Daoy (cell line): ENCODE measurements at regions not wholly inside any gene's neighbourhood (a gene's known extent, or its start where the extent isn't known, plus 50 kb on each side); places are given as distances from the start of the nearest gene placed in this dataset.
"Not testable (repeated sequence)": the region's sequence is repeated elsewhere in the genome, so short reads cannot be mapped to it uniquely, and the experiment has no call there.

ENCODE experiments used
- DNase-seq: peaks from one replicate; pipeline ENCODE4 v3.0.0-alpha.2; 2015; ENCODE audit warnings: low read depth

DNA sequence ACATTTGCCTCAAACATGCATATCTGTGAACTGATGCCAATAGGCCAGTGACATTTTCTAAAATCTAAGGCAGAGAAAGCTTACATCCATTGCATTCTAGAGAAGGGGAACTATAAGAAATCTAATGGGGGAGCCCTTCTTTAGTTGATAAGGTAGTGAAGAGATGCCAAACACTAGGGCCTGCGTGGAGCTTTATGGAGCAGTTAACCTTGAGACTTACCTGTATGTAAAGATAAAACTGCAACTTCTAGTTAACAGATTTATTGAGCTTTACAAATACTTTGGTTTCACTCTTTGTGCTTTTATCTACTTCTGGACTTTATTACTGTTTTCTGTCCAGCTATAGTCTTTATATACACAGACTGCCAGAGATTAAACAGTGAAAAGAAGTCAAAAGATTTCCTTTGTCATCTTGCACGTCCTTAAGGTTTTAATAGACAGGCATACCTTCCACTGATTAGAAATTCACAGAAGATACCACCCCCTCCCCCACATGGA is 457.6 kb downstream of the KLF12 start:
- DNase-seq, result no peak

DNA sequence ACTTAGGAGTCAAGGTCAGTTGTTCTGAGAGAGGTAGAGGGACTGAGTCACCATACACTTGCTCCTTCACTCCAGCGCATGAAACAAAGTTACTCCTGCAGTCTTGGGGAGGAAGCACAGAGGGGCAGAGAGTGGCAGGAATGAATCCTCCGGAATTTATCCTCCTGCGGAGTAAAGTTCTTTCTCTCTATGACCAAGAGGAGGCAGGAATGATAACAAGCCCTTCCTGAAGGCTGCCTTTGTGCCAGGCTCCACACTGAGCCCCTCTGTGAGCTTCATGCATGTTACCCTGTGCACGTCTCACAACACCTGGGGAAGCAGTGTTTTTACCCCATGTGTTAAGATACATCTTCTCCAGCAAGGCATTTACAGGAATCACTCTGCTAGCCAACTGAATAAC is 458.4 kb downstream of the KLF12 start:
- no peak for DNase-seq

DNA sequence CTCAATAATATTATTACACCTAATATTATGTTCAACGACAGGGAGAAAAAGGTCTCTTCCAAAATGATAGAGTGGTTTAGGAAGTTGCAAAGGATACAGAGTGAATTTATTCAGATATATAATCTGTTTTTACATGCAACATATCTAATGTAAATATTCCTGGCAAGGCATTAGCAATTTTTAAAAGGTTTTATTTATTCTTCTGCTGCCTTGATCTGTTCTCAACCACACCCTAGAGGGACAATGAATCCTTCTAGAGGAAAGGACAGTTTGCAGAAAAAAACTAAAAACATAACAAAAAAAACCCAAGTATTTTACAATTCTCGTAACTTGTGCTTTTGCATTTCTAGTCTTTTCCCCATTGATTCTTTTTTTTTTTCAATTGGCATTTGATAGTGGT is 459.6 kb downstream of the KLF12 start:
- no peak for DNase-seq

DNA sequence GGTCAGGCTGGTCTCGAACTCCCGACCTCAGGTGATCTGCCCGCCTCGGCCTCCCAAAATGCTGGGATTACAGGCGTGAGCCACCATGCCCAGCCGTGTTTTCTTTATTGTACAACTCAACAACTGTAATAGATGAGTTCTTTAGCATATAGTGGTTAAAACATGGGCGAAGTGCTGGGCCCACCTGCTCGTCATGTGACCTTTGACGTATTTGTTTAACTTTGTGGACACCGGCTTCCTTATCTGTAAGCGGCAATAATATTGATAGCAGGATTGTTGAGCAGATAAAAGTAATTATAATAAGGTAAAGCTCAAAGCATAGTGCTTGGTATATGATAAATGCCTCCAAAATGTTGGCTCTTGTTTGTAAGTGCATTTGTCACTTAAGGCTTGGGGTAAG is 460.3 kb downstream of the KLF12 start:
- DNase-seq, result no peak

DNA sequence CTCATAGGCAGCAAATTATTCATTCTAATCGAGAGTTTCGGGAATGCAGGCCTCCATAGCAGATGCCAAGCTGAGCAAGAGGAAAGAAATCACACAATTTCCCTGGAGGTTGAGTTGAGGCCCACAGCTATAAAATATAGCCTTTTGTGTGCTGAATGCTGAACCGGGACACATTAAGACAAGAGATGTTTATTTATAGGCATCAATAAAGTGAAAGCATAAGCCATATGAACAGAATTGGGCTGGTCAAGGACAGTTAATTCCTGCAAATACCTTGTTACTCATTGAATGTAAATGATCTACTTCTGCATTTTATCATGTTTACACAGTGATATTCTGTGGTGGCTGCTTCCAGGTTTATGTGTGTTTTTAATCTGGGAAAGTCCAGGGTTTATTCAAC is 461.7 kb downstream of the KLF12 start:
- no peak for DNase-seq

DNA sequence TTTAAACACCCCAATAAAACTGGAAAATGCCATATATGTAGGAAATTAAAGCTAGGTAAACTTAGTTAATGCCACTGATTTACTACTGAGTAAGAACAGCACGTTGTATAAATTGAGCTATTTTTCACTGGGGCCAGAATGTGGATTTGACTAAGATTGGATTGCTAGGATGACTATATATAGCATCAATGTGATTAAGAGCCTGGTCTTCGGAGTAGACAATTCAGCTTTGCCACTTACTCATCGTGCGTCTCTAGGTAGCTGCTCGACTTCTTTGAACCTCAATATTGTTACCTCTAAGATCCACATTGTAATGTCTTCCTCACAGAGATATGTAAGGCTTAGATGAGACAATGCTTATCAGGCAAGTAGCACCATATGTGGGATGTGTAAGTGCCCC is 462.5 kb downstream of the KLF12 start:
- DNase-seq, result no peak

DNA sequence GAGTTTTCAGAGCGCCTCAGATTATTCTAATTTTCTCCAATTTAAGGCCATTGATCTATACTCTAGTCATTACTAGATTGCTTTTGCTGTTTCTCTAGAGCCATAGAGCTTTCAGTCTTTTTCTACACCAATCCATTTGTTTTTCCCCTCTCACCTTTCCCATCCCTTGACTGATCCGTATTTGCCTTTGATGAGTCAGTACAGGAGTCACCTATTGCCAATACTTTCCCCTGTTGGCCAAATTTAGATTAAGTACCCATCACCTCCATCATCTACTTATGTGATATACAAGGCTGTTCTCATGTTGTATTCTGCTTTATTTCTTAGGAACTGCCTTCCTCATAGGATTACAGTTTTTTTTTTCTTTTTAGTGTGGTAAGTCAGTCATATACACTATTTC is 463.2 kb downstream of the KLF12 start:
- no peak for DNase-seq

DNA sequence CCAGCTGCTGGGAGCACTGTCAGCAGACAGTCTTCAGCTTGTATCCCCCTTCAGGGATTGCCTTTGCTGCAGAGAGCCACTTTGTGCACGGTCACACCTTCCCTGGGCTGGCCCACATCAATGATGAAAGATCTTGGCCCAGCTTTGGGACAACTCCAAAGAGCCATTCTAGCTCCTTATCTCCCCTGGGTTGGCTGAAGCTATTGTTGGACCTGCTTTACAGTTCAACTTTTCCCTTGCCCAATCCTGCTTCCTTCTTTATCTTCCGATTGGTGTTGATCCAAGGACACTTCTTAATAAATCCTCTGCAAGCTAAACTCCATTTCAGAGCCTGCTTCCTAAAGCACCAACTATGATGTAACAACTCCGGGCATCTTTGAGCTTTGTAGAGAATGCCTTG is 466.4 kb downstream of the KLF12 start:
- DNase-seq, result no peak

DNA sequence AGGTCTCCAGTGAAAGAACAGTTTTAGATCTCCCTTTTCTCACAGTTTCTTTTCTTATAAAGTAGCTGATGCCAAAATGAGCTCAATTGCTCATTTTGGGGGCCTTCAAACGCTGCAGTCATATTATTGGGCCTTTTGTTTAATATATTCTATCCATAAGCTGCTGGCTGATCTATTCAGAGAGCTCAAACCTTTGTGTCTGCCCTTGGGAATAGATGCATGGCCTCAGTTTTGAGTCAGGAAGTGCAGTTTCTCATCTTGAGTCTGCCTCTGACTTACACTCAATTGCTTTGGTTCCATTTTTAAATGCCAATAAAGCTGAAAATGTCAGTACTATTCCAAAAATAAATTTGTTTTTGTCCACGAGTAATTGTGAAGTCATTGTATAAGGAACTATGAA is 468.9 kb downstream of the KLF12 start:
- DNase-seq, result no peak

DNA sequence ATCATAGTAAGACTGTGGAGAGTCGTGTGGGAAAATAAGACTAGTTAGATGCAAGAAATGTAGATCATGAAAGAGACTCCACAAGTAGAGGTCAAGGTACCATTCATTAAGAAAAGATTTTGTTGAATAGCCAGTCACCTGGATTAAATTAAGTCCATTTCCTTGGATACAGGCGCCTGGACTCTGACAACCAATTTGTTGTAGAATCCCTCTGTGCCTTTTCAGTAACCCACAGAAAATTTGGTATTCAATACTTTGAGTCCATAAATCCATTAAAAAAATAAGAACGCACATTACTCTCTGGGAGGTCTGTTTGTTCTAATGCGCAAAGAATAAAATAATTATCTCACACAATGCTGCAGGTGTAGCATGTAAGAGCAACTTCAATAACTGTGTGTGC is 469.4 kb downstream of the KLF12 start:
- no peak for DNase-seq

DNA sequence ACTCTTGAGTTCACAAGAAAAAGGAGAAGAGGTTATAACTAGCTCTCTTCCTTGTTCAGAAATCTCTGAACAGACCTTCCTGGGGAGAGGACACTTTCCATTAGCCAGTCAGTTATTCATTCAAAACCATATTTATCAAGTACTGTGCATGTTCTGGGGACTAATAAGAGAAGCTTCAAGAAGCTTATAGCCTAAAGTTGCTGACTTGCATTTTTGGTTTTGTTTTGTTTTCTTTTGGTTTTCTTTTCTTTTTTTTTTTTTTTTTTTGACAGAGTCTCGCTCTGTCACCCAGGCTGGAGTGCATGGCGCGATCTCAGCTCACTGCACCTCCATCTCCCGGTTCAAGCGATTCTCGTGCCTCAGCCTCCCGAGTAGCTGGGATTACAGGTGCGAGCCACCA is 471.4 kb downstream of the KLF12 start:
- no peak for DNase-seq

DNA sequence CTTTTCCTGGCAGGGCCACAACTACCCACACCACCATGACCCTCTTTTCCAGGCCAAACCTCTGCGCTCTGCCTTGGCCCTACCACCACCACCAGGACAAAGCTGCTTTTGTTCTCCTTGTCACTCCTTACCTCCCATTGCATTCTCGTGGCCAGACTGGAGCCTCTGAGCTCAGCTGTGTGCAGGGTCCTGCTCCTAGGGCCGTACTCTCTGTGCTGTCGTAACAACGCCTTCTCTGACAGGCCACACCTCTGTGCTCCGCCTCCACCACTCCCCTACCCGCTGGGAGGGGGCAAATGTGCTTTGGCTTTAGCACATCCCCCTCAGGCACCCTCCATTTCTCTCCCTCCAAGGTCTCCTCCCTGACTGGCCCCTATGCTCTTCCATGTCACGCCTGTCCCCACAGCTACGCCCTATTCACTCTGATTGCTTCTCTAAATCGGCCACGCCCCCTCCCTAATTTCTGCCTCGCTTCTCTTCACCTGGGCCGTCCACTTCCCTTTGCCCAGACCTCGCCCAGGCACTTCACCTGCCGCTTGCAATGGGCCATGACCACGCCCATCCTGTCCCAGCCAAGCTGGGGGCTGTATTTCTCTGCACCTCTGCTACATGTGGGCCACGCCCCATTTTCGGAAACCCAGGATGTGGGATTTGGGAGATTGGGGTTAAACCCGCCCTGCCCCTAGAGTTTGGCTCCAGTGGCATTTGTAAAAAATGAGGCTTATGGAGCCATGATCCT is 472.3 kb downstream of the KLF12 start:
- no peak for DNase-seq

DNA sequence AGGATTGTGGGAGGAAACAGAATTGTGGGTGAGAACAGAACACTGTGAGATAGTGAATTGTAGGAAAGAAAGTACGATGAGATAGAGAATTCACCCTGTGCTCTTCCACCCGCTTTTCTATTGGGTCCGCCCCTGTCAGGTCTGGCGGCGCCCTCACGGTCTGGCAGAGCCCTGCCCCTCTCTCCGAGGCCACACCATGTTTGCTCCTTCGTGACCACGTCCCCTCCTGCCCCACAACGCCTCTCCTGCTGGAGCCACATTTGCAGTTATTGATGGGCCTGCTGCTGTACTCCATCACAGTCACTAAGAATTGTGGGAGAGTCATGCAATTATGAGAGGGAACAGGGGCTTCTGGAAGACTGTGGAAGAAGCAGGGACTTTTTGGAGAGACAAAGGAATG is 473.1 kb downstream of the KLF12 start:
- DNase-seq, result no peak

DNA sequence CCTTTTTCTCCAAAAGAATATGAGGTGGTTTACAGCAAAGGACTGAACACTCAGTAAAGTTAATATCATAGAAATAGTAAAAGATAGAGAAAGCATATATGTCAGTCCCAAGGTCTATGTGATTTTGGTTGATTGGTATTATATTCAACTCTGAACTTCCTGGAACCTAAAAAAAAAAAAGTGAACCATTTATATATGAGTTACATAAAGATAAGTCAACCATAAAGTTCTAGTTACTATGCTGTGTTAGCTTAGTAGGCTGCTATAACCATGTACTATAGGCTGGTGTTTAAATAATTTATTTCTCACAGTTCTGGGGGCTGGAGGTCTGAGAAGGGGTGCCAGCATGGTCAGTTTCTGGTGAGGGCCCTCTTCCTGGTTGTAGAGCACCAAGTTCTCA is 475.6 kb downstream of the KLF12 start:
- no peak for DNase-seq

DNA sequence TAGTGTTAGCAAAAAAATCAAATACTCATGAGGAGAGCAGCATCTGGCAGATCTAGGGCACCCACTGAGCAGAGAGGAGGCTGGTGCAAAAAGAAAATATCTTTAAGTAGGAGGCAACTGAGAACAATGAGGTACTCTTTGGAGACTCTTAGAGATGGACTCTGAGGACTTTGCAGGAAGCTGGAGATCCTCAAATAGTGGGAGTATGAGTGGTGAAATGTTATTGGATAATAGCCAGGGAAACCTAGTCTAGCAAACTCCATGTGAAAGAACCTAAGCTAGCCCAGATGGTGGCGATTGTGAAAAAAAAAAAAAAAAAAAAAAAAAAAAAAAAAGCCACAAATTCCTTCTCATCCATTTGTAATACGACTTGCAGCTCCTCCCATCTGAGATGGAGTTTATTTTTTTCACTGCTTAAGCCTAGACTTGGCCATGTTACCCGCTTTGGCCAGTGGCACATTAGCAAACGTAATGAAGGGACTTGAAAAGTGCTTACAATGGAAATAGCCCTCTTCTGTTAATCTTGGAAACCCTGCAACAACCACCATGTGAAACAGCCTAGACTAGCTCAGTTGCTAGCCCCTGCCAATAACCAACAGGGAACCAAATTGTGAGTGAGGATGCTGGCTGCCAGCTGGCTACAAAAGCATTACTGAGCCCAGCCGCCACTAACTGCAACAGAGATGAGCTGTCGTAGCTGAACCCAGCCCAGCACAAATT is 476.2 kb downstream of the KLF12 start:
- DNase-seq, result no peak

DNA sequence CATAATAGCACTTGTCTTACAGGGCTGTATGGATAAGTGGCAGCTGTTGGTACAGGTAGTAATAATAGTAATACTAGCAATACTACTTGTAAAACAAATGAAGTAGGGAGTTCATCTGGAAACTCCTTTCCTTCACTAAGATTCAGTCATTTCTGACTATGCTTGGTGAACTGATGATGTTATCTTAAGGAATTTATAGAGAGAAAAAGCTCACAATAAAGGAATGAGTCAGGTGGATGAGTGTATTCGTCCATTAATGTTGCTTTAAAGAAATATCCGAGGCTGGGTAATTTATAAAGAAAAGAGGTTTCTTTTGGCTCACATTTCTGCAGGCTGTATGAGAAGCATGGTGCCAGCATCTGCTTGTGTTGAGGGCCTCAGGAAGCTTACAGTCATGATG is 477.3 kb downstream of the KLF12 start:
- DNase-seq, result no peak

DNA sequence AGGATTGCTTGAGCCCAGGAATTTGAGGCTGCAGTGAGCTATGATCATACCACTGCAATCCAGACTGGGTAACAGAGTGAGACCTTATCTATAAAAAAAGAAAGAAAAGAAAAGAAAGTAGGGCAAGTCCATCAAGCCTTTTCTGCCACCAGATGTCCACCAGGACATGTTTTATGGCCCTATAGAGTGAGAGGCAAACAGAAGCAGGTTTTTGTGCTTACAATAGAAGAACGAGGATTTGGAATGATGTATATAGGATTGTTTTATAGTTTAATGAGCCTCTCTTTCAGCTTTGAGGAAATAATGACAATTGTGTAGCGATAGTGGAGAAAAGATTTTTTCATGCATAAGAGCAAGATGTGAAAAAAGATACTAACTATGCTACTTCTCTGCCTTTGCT is 480.5 kb downstream of the KLF12 start:
- no peak for DNase-seq

DNA sequence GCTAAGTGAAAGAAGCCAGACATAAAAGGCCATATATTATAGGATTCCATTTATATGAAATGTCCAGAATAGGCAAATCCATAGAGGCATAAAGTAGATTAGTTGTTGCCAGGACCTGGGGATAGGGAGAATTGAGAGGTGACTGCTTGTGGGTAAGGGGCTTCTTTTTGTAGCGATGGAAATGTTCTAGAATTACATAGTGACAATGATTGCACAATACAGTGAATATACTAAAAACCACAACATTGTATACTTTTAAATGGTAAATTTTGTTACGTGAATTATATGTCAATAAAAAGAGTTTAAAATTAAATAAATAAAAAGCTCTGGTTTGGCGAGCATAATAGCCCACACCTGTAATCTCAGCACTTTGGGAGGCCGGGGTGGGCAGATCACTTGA is 486.8 kb downstream of the KLF12 start:
- no peak for DNase-seq

DNA sequence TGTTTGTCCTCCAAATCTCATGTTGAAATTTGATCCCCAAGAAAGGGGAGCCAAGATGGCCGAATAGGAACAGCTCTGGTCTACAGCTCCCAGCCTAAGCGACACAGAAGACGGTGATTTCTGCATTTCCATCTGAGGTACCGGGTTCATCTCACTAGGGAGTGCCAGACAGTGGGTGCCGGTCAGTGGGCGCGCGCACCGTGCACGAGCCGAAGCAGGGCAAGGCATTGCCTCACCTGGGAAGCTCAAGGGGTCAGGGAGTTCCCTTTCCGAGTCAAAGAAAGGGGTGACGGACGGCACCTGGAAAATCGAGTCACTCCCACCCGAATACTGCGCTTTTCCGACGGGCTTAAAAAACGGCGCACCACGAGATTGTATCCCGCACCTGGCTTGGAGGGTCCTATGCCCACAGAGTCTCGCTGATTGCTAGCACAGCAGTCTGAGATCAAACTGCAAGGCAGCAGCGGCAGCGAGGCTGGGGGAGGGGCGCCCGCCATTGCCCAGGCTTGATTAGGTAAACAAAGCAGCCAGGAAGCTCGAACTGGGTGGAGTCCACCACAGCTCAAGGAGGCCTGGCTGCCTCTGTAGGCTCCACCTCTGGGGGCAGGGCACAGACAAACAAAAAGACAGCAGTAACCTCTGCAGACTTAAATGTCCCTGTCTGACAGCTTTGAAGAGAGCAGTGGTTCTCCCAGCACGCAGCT is 493.6 kb downstream of the KLF12 start:
- not testable (repeated sequence) for DNase-seq

DNA sequence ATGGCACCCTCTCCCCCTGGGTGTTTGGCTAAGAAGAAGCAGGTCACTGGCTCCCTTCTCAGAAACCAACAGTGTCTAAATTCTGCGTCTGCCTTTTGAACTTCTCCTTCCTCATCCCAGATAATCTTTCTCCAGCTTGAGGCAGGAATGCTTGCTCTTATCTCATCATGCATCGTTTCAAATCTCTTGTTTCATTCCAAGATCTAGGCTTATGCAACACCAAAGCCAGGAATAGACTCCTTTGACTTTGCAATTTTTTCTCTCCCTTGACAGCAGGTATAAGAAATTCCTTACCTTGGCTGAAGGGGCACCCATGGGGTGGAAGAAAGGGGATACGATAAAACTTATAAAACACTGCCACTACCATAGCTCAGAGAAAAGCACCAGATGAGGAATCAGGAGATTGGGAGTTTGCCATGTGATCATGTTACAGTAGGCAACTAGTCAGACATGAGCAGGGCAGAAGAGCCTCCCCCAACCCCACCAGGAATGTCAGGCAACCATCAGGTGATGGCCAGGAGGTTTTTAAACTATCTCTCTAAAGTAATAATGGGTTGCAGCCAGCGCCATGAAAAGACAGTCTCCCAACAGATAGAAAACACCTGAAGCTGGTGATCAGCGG is 498.9 kb downstream of the KLF12 start:
- DNase-seq, result no peak

DNA sequence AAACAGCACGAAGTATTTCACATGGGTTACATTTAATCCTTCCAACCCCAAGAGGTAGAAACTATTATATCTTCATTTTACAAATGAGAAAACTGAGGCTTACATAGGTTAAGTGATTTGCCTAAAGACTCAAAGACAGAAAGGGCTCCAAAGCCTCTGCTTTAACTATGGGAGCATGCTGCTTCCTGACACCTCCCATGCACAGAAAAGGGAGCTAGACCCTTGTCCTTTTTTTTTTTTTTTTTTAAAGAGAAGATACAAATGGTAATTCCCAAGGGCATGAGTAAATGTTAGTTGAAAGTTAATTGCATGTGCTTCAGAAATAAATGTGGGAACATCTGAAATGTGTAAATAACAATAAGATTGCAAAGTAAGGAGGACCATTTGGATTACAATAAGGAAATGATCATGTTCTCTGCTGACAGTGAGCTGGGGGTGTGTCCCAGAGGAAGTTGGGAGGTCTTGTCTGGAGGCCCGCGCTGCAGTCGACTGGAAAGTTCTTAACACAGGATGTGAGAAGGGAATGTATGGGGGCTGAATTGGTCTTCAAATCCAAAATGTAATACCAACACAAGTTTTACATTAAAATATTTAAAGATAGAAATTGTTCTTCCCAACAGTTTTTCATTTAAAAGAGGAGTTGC is 500.3 kb downstream of the KLF12 start:
- no peak for DNase-seq

DNA sequence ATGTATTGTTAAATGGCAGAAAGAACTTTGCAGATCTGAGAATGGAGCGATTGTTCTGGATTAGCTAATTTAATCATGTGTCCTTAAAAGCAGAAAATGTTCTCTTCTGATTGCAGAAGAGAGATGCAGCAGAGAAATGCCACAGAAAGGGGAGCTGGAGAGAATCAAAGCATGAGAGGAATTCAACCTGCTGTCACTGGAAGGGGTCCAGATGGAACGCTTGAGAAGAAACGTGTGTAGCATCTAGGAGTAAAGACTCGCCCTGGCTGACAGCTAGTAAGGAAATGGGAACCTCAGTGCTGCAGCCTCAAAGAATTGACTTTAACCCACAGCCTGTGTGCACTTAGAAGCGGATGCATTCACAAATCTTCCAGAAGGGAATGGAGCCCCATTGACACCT is 502.8 kb downstream of the KLF12 start:
- DNase-seq, result no peak
